HCT116 (cell line): ENCODE measurements at regions not wholly inside any gene's neighbourhood (a gene's known extent, or its start where the extent isn't known, plus 50 kb on each side); places are given as distances from the start of the nearest gene placed in this dataset.

ENCODE experiments used
- ATAC-seq: fragments of 200-7000 bp; cut with Tn5 transposase; 2 replicates; pipeline ENCODE4 v1.9.1; 2020; ENCODE audit warnings: mild to moderate bottlenecking, moderate library complexity
- BruUV-seq: library from RNA; stranded (reverse); fragments of 400-500 nt; replicated peaks from 2 replicates; lab custom pipeline; 2021; lab: Mats Ljungman, UMichigan
- CTCF ChIA-PET: fragments of 300-600 bp; sonication (Branson Sonifier 250); formaldehyde crosslinking; loops from one replicate; lab custom pipeline; 2021; ENCODE audit warnings: antibody characterized with exemption; lab: Charles Lee
- POLR2A ChIA-PET: fragments of 300-600, 350-600 bp; sonication (Branson Sonifier 250); formaldehyde crosslinking; loops from one replicate; lab custom pipeline; 2021; ENCODE audit warnings: antibody characterized with exemption; lab: Charles Lee
- RAD21 ChIA-PET, 2 experiments: fragments of 300-600 bp; sonication (Branson Sonifier 250); formaldehyde crosslinking; loops; one replicate each; lab custom pipeline; 2023; ENCODE audit warnings: low total read pairs in 2 of 2; ENCODE audit not compliant: uncharacterized antibody in 2 of 2, unreplicated experiment in 2 of 2, low non-redundant PET in 1 of 2; lab: Charles Lee
- DNase-seq: peaks from one replicate; pipeline ENCODE4 v3.0.0-alpha.2; 2010; ENCODE audit warnings: low read depth, low spot score
- H2AFZ ChIP-seq: fragments of 200-600 bp; shearing (Covaris generic), sonication (generic); 2 replicates; pipeline ENCODE4 v1.6.1; 2017; ENCODE audit warnings: low read depth, mixed run types, mixed read lengths, antibody characterized with exemption, low read length; ENCODE audit not compliant: poor library complexity, severe bottlenecking
- H3K27ac ChIP-seq: 2 replicates; pipeline ENCODE4 v1.5.1; 2012; ENCODE audit warnings: low read depth, low read length
- H3K27me3 ChIP-seq: fragments of 200-600 bp; sonication (generic); 2 replicates; pipeline ENCODE4 v1.6.1; 2016; ENCODE audit warnings: mixed run types, low read length, mixed read lengths; ENCODE audit not compliant: insufficient read depth
- H3K36me3 ChIP-seq, 2 experiments: fragments of 200-500 bp in 1 of 2; fragments of 200-600 bp in 1 of 2; sonication (Bioruptor generic) in 1 of 2; sonication (generic) in 1 of 2; 2 replicates each; pipeline versions ENCODE4 v1.5.1 to v1.6.1; 2014 to 2016; ENCODE audit warnings: low read length in 2 of 2, inconsistent platforms in 1 of 2, mixed read lengths in 1 of 2, mixed run types in 1 of 2; ENCODE audit not compliant: insufficient read depth in 2 of 2, control insufficient read depth in 1 of 2
- H3K4me1 ChIP-seq, 2 experiments: fragments of 200-600 bp in 1 of 2; sonication (generic) in 1 of 2; 2 replicates each; pipeline versions ENCODE4 v1.5.1 to v1.6.1; 2012 to 2017; ENCODE audit warnings: low read length in 2 of 2, inconsistent platforms in 1 of 2, mild to moderate bottlenecking in 1 of 2, mixed read lengths in 1 of 2, mixed run types in 1 of 2, moderate library complexity in 1 of 2; ENCODE audit not compliant: insufficient read depth in 2 of 2, control insufficient read depth in 1 of 2
- H3K4me2 ChIP-seq: fragments of 200-600 bp; sonication (generic); 2 replicates; pipeline ENCODE4 v1.6.1; 2017; ENCODE audit warnings: mixed run types, low read length, mixed read lengths
- H3K4me3 ChIP-seq, 2 experiments: fragments of 200-600 bp in 1 of 2; sonication (generic) in 1 of 2; replicated peaks in 1 of 2; 2 replicates each; pipeline ENCODE4 v1.5.1; 2011 to 2016; ENCODE audit warnings: low read length in 2 of 2, control low read depth in 1 of 2, low read depth in 1 of 2, mild to moderate bottlenecking in 1 of 2, mixed read lengths in 1 of 2, mixed run types in 1 of 2
- H3K79me2 ChIP-seq: fragments of 200-600 bp; sonication (generic); 2 replicates; pipeline ENCODE4 v1.6.1; 2017; ENCODE audit warnings: mild to moderate bottlenecking, mixed run types, low read length, moderate library complexity, mixed read lengths; ENCODE audit not compliant: insufficient read depth
- H3K9ac ChIP-seq: fragments of 200-600 bp; sonication (generic); 2 replicates; pipeline ENCODE4 v1.6.1; 2016; ENCODE audit warnings: low read length, mixed read lengths
- H3K9me2 ChIP-seq: fragments of 200-600 bp; sonication (generic), shearing (Covaris generic); 2 replicates; pipeline ENCODE4 v1.6.1; 2017; ENCODE audit warnings: mixed run types, mild to moderate bottlenecking, moderate library complexity; ENCODE audit not compliant: insufficient read depth
- H3K9me3 ChIP-seq, 2 experiments: fragments of 200-500 bp in 1 of 2; fragments of 200-600 bp in 1 of 2; sonication (Bioruptor generic) in 1 of 2; sonication (generic) in 1 of 2; 2 replicates each; pipeline ENCODE4 v1.6.1; 2014 to 2017; ENCODE audit warnings: low read length in 2 of 2, mixed read lengths in 2 of 2, inconsistent platforms in 1 of 2, low read depth in 1 of 2, mild to moderate bottlenecking in 1 of 2, mixed run types in 1 of 2, moderate library complexity in 1 of 2; ENCODE audit not compliant: control insufficient read depth in 1 of 2, insufficient read depth in 1 of 2
- H4K20me1 ChIP-seq: fragments of 200-600 bp; sonication (generic), shearing (Covaris generic); 2 replicates; pipeline ENCODE4 v1.6.1; 2017; ENCODE audit warnings: mixed run types, mild to moderate bottlenecking, moderate library complexity; ENCODE audit not compliant: insufficient read depth
- CBX3 ChIP-seq: IDR thresholded peaks from 2 replicates; pipeline ENCODE4 v1.6.1; 2012; ENCODE audit warnings: low read depth
- JUND ChIP-seq: IDR thresholded peaks from 2 replicates; pipeline ENCODE4 v1.6.1; 2012
- POLR2AphosphoS5 ChIP-seq: IDR thresholded peaks from 2 replicates; pipeline ENCODE4 v1.6.1; 2011; ENCODE audit warnings: mild to moderate bottlenecking, low read depth, low read length, moderate library complexity
- RAD21 ChIP-seq: IDR thresholded peaks from 2 replicates; pipeline ENCODE4 v1.6.1; 2012; ENCODE audit warnings: low read depth, mild to moderate bottlenecking
- REST ChIP-seq: IDR thresholded peaks from 2 replicates; pipeline ENCODE4 v1.6.1; 2012; ENCODE audit warnings: low read depth
- SIN3A ChIP-seq: IDR thresholded peaks from 2 replicates; pipeline ENCODE4 v1.6.1; 2012; ENCODE audit warnings: low read depth
- TCF7L2 ChIP-seq: IDR thresholded peaks from 2 replicates; pipeline ENCODE4 v1.7.0; 2011; ENCODE audit warnings: borderline replicate concordance, inconsistent platforms; ENCODE audit not compliant: insufficient read depth, insufficient read length; ENCODE audit errors: extremely low read depth
- YY1 ChIP-seq: IDR thresholded peaks from 2 replicates; pipeline ENCODE4 v1.6.1; 2011; ENCODE audit warnings: low read length, low read depth, moderate library complexity, mild to moderate bottlenecking; ENCODE audit not compliant: insufficient replicate concordance; ENCODE audit errors: extremely low read depth
- ZBTB33 ChIP-seq: IDR thresholded peaks from 2 replicates; pipeline ENCODE4 v1.6.1; 2011; ENCODE audit warnings: mild to moderate bottlenecking, low read length, moderate library complexity; ENCODE audit not compliant: insufficient replicate concordance; ENCODE audit errors: extremely low read depth
- ZNF274 ChIP-seq: fragments of 200-500 bp; sonication (Bioruptor generic); IDR thresholded peaks from 2 replicates; pipeline ENCODE4 v1.6.1; 2014; ENCODE audit warnings: mild to moderate bottlenecking, low read depth, low read length, inconsistent platforms
- intact Hi-C: fragments of 100-400 bp; cut with micrococcal nuclease; formaldehyde crosslinking; loops from 2 replicates; pipeline ENCODE4 v1.10.0; 2022

GRCh38 chr2:236857781-236858180 is 227.9 kb upstream of the COPS8 start:
- CTCF ChIA-PET: no interaction called here
- TF ChIP-seq ZBTB33: no peak
- TF ChIP-seq POLR2AphosphoS5: no peak
- TF ChIP-seq TCF7L2: no peak
- no peak for TF ChIP-seq SIN3A
- H3K4me1 ChIP-seq: no peaks in the 10 kb centered on the region
- H3K27me3 ChIP-seq: peaks cover 36% of the 10 kb centered on the region
- no peaks in the 10 kb centered on the region for H3K36me3 ChIP-seq
- no peaks in the 10 kb centered on the region for H4K20me1 ChIP-seq
- no peaks in the 10 kb centered on the region for H3K9me3 ChIP-seq
- POLR2A ChIA-PET: no interaction called here
- H3K9ac ChIP-seq: no peak overlapping the region
- H3K4me2 ChIP-seq: no peak overlapping the region
- no peak for DNase-seq
- RAD21 ChIA-PET: no interaction called here
- H2AFZ ChIP-seq: no peak overlapping the region
- no peaks in the 10 kb centered on the region for H3K79me2 ChIP-seq
- no peak overlapping the region for H3K27ac ChIP-seq
- no peak overlapping the region for H3K4me3 ChIP-seq
- ATAC-seq: no peak
- no peaks in the 10 kb centered on the region for H3K9me2 ChIP-seq
- intact Hi-C loops: no loop called here
- BruUV-seq: no TSS peak

- no peak for ATAC-seq
- Histone ChIP-seq H3K27ac (no peak overlapping the region), H3K4me1 (no peaks in the 10 kb centered on the region), H3K9ac (no peak overlapping the region), H3K4me2 (no peak overlapping the region), H3K9me2 (no peaks in the 10 kb centered on the region), H3K36me3 (no peaks in the 10 kb centered on the region), H3K9me3 (no peaks in the 10 kb centered on the region), H2AFZ (no peak overlapping the region), H3K4me3 (no peak overlapping the region), H3K79me2 (no peaks in the 10 kb centered on the region), H4K20me1 (no peaks in the 10 kb centered on the region), H3K27me3 (peaks cover 36% of the 10 kb centered on the region)
- no peak for DNase-seq
- TF ChIP-seq RAD21 (no peak), ZNF274 (no peak), POLR2AphosphoS5 (no peak), YY1 (no peak), JUND (no peak), CBX3 (no peak), SIN3A (no peak), REST (no peak)
- ChIA-PET POLR2A (no interaction called here), RAD21 (no interaction called here), CTCF (no interaction called here)
- intact Hi-C loops: no loop called here
- no TSS peak for BruUV-seq
Observed at GRCh38 chr2:236858661-236859060, 227.0 kb upstream of the COPS8 start.
